ENCODE measurements at regions not wholly inside any gene's neighbourhood (a gene's known extent, or its start where the extent isn't known, plus 50 kb on each side); places are given as distances from the start of the nearest gene placed in this dataset.

DNA sequence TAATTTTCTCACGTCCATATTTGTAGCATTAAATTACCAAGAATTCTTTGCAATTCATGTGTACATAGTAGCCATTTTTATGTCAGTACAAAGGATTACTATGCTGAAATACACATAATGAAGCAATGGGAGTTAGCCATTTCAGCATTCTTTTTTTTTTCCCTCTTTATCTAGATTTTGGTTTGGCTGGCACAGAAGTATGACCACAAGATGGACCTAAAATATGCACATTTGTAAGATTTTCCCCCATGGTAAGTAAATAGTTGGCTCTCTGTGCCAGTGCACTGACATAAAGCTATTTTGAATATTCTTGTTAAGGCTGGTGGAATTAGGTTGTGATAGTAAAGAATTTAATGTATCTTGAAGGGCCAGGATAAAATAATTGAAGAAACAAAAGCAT, 486.1 kb upstream of the BTBD3 start:
- no TSS peak for BruUV-seq (replicated peaks)
- no peak for ATAC-seq (ENCODE audit: low read depth)
- Histone ChIP-seq H4K91ac (ENCODE audit: insufficient read depth, low read depth, low read length) (no peak overlapping the region), H3K23ac (ENCODE audit: low read depth, low read length) (no peak overlapping the region), H3K79me1 (ENCODE audit: low read depth in 1 of 2, low read length in 2 of 2) (no peaks in the 10 kb centered on the region), H3K4ac (ENCODE audit: low read depth, low read length) (no peak overlapping the region), H4K5ac (ENCODE audit: low read depth, low read length) (no peak overlapping the region), H3K4me3 (ENCODE audit: insufficient read depth, low read depth, low read length) (no peak overlapping the region), H2AK5ac (ENCODE audit: low read depth, low read length) (no peak overlapping the region), H3K4me1 (ENCODE audit: control insufficient read depth, insufficient read depth, low read length) (peaks cover 3% of the 10 kb centered on the region; the same call in 1 of the 2 replicates), H2BK5ac (ENCODE audit: low read depth, low read length, poor library complexity, severe bottlenecking) (no peak overlapping the region), H3K14ac (replicated peaks; ENCODE audit: low read depth, low read length) (no peak overlapping the region), H2BK20ac (ENCODE audit: low read depth, low read length) (no peak overlapping the region), H3K27ac (ENCODE audit: insufficient read depth, low read length) (no peak overlapping the region), H3K4me2 (ENCODE audit: low read depth, low read length) (no peak overlapping the region), H3K9ac (ENCODE audit: low read depth, low read length) (no peak overlapping the region), H2BK120ac (ENCODE audit: low read depth, low read length) (no peak overlapping the region), H3K27me3 (ENCODE audit: control insufficient read depth, insufficient read depth, low read length) (no peaks in the 10 kb centered on the region), H4K8ac (ENCODE audit: low read depth in 2 of 2, low read length in 2 of 2) (no peak overlapping the region), H2AK9ac (replicated peaks; ENCODE audit: low read depth, low read length, poor library complexity) (no peak overlapping the region), H2AFZ (replicated peaks; ENCODE audit: low read length, poor library complexity) (no peak overlapping the region), H3K56ac (ENCODE audit: extremely low read depth, insufficient read depth, low read length) (no peak overlapping the region), H3K36me3 (ENCODE audit: control insufficient read depth, insufficient read depth, low read length) (no peaks in the 10 kb centered on the region), H4K20me1 (ENCODE audit: insufficient read depth, low read length) (no peaks in the 10 kb centered on the region), H3K9me1 (ENCODE audit: insufficient read depth, low read length) (no peaks in the 10 kb centered on the region), H3K9me3 (ENCODE audit: control insufficient read depth, insufficient read depth, low read length) (peaks cover 6% of the 10 kb centered on the region), H3K18ac (ENCODE audit: low read depth, low read length) (no peak overlapping the region), H2BK15ac (ENCODE audit: low read depth, low read length) (no peak overlapping the region)
- ChIA-PET POLR2A (ENCODE audit: unreplicated experiment) (no interaction called here), CTCF (no interaction called here)
- WGBS, 2 experiments (ENCODE audit: extremely low coverage in 2 of 2, insufficient read length in 1 of 2), result no CpG with 5 or more reads among the region's 1 CpG
- DNase-seq, result no peak
- intact Hi-C loops (cut with micrococcal nuclease), result no loop called here
- no peak for TF ChIP-seq POLR2A (IDR thresholded peaks at IDR 0.05; ENCODE audit: low read depth, low read length)
- no peak for TF ChIP-seq CHD1 (IDR thresholded peaks at IDR 0.05; ENCODE audit: low read depth, low read length)
- no peak for TF ChIP-seq MXI1 (IDR thresholded peaks at IDR 0.05; ENCODE audit: borderline replicate concordance, low read depth, low read length)
- TF ChIP-seq, protein P1, sequence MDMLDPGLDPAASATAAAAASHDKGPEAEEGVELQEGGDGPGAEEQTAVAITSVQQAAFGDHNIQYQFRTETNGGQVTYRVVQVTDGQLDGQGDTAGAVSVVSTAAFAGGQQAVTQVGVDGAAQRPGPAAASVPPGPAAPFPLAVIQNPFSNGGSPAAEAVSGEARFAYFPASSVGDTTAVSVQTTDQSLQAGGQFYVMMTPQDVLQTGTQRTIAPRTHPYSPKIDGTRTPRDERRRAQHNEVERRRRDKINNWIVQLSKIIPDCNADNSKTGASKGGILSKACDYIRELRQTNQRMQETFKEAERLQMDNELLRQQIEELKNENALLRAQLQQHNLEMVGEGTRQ (IDR thresholded peaks at IDR 0.05; ENCODE audit: low read depth, low read length), result no peak
- TF ChIP-seq MAZ (IDR thresholded peaks at IDR 0.05; ENCODE audit: borderline replicate concordance, low read depth, low read length), result no peak
- no peak for TF ChIP-seq NFE2L2 (IDR thresholded peaks at IDR 0.05; ENCODE audit: low read depth, low read length)
- no peak for TF ChIP-seq SMC3 (IDR thresholded peaks at IDR 0.05; ENCODE audit: low read depth, low read length)
- no peak for TF ChIP-seq RAD21 (IDR thresholded peaks at IDR 0.05; ENCODE audit: low read length)
- no peak for TF ChIP-seq CEBPB (IDR thresholded peaks at IDR 0.05; ENCODE audit: low read depth, low read length)
- no peak for TF ChIP-seq MAFK (IDR thresholded peaks at IDR 0.05; ENCODE audit: low read depth, low read length)
- dilution Hi-C loops (cut with HindIII; ENCODE audit: low sequenced_read_pairs, unreplicated experiment), result no loop called here
- in situ Hi-C loops (cut with MboI; ENCODE audit: low sequenced_read_pairs), result no loop called here
